ENCODE measurements at regions not wholly inside any gene's neighbourhood (a gene's known extent, or its start where the extent isn't known, plus 50 kb on each side); places are given as distances from the start of the nearest gene placed in this dataset.

- no peak for TF ChIP-seq CTCF (IDR thresholded peaks at IDR 0.05; ENCODE audit: insufficient read depth, low read depth, low read length)
- TF ChIP-seq EZH2 (IDR thresholded peaks at IDR 0.05; ENCODE audit: insufficient read depth, low read length), result no peak
Measured at GRCh38 chr4:134345244-134345643, 143.7 kb upstream of the PABPC4L start.

Data from astrocyte (in vitro differentiated cells and primary cell).